Adrenal gland (tissue), 9 donors: ENCODE measurements at regions not wholly inside any gene's neighbourhood (a gene's known extent, or its start where the extent isn't known, plus 50 kb on each side); places are given as distances from the start of the nearest gene placed in this dataset.
A peak's percentile ranks its signal among the peaks of the same experiment; 100 is the strongest.

Source experiments
- DNase-seq, 7 donors: peaks; one replicate each; pipeline ENCODE4 v3.0.0-alpha.2; 2019 to 2020
- H3K27ac ChIP-seq, 5 donors: fragments of 200-600 bp; sonication (generic) in 4 of 5; 1 replicate in 3 of 5; 2 replicates in 2 of 5; pipeline versions ENCODE4 v1.5.1 to v1.8.0; 2016 to 2020; ENCODE audit warnings: mild to moderate bottlenecking in 1 of 5
- H3K27me3 ChIP-seq: fragments of 200-600 bp; 2 replicates; pipeline ENCODE4 v1.8.0; 2021
- H3K36me3 ChIP-seq, 2 donors: fragments of 200-600 bp; replicated peaks in 1 of 2; 1 replicate in 1 of 2; 2 replicates in 1 of 2; pipeline versions ENCODE4 v1.5.1 to v1.8.0; 2018 to 2022
- H3K4me1 ChIP-seq, 2 donors: fragments of 200-600 bp; replicated peaks in 1 of 2; 1 replicate in 1 of 2; 2 replicates in 1 of 2; pipeline versions ENCODE4 v1.5.1 to v1.8.0; 2018 to 2021
- H3K4me3 ChIP-seq, 4 donors: fragments of 200-600 bp; sonication (generic) in 3 of 4; one replicate each; pipeline ENCODE4 v1.5.1; 2016 to 2018
- H3K9me3 ChIP-seq, 3 donors: fragments of 200-600 bp; sonication (generic) in 1 of 3; replicated peaks in 1 of 3; 1 replicate in 2 of 3; 2 replicates in 1 of 3; pipeline versions ENCODE4 v1.5.1 to v1.8.0; 2016 to 2021
- POLR2A ChIP-seq, 2 donors: fragments of 450-650 bp; IDR thresholded peaks; one replicate each; pipeline ENCODE4 v1.6.1; 2017; ENCODE audit warnings: antibody characterized with exemption in 2 of 2, mild to moderate bottlenecking in 2 of 2, moderate library complexity in 1 of 2
- WGBS, 4 donors: extraction: QIAGEN DNeasy Blood & Tissue Kit in 2 of 4; methylation state at CpG; one replicate each; pipeline versions ENCODE4 v1.1.5 to v1.1.7; 2013 to 2017; 5-methylcytosine and 5-hydroxymethylcytosine counted together
- intact Hi-C, 2 donors: fragments of 100-400 bp; cut with DNase I; formaldehyde crosslinking; loops; one replicate each; pipeline versions ENCODE4 v1.14.1 to v1.15.0; 2022 to 2023
- TF ChIP-seq, protein P1 (sequence below), 6 experiments: fragments of 450-650 bp in 4 of 6; fragments of 200-600 bp in 2 of 6; sonication (generic) in 1 of 6; IDR thresholded peaks; 1 replicate in 5 of 6; 2 replicates in 1 of 6; pipeline versions ENCODE4 v1.5.1 to v1.8.0; 2016 to 2021; ENCODE audit warnings: antibody characterized with exemption in 6 of 6, mild to moderate bottlenecking in 2 of 6, moderate library complexity in 1 of 6
- donor health status: healthy with polysubstance abuse.
- donor health status: Bipolar disorder and iron deficiency.
- donor health status: DM: yes; HTN: yes; CAD: no.
- donor health status: DM: no; HTN: no; CAD: no.
- donor health status: DM: no; HTN: no; CAD: no.

- no peak overlapping the region for H3K4me3 ChIP-seq
- H3K9me3 ChIP-seq = no peaks in the 10 kb centered on the region
- no peaks in the 10 kb centered on the region for H3K36me3 ChIP-seq
- no peak for TF ChIP-seq POLR2A (IDR thresholded peaks at IDR 0.05)
- TF ChIP-seq, protein P1, sequence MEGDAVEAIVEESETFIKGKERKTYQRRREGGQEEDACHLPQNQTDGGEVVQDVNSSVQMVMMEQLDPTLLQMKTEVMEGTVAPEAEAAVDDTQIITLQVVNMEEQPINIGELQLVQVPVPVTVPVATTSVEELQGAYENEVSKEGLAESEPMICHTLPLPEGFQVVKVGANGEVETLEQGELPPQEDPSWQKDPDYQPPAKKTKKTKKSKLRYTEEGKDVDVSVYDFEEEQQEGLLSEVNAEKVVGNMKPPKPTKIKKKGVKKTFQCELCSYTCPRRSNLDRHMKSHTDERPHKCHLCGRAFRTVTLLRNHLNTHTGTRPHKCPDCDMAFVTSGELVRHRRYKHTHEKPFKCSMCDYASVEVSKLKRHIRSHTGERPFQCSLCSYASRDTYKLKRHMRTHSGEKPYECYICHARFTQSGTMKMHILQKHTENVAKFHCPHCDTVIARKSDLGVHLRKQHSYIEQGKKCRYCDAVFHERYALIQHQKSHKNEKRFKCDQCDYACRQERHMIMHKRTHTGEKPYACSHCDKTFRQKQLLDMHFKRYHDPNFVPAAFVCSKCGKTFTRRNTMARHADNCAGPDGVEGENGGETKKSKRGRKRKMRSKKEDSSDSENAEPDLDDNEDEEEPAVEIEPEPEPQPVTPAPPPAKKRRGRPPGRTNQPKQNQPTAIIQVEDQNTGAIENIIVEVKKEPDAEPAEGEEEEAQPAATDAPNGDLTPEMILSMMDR (IDR thresholded peaks at IDR 0.05) = no peak
- no peaks in the 10 kb centered on the region for H3K27me3 ChIP-seq
- intact Hi-C loops = no loop called here
- H3K27ac ChIP-seq = peak overlapping the region in 1 of 5 donors; percentile 18
- peaks cover 0 to 6% of the 10 kb centered on the region in 2 donors for H3K4me1 ChIP-seq
- WGBS, 4 donors = 79 to 84% (median 82%) methylated on average over 5 of the region's 5 CpGs
- peak in 1 of 7 donors; percentile 50 for DNase-seq
Measured at GRCh38 chr18:22253156-22253555, 83.8 kb downstream of the GATA6 start.
